PC-3 (cell line): ENCODE measurements at regions not wholly inside any gene's neighbourhood (a gene's known extent, or its start where the extent isn't known, plus 50 kb on each side); places are given as distances from the start of the nearest gene placed in this dataset.

Experiments used
- CTCF ChIP-seq: fragments of 300-600 bp; sonication (generic); conservative IDR thresholded peaks from 2 replicates; pipeline ENCODE4 v1.5.1; 2017; ENCODE audit warnings: antibody characterized with exemption, low read depth, mild to moderate bottlenecking, low read length
- EZH2 ChIP-seq: fragments of 300-600 bp; sonication (generic); IDR thresholded peaks from one replicate; pipeline ENCODE4 v1.6.1; 2017; ENCODE audit warnings: antibody characterized with exemption, mild to moderate bottlenecking, low read length; ENCODE audit not compliant: unreplicated experiment
- EZH2phosphoT487 ChIP-seq: fragments of 300-600 bp; sonication (generic); IDR thresholded peaks from 2 replicates; pipeline ENCODE4 v1.6.1; 2018; ENCODE audit warnings: mild to moderate bottlenecking, antibody characterized with exemption, low read length, borderline replicate concordance

- TF ChIP-seq EZH2phosphoT487 (no peak), CTCF (no peak), EZH2 (no peak)
These were observed 175.6 kb upstream of the COX7C start for GRCh38 chr5:86442036-86442745.
